ENCODE measurements at regions not wholly inside any gene's neighbourhood (a gene's known extent, or its start where the extent isn't known, plus 50 kb on each side); places are given as distances from the start of the nearest gene placed in this dataset.

GRCh38 chr20:47991875-47992488 lies 206.7 kb upstream of the SULF2 start:
- DNase-seq: no peak
- Histone ChIP-seq H3K27ac (no peak overlapping the region), H3K27me3 (ENCODE audit: insufficient read depth in 3 of 3, low read length in 2 of 3) (no peaks in the 10 kb centered on the region), H3K4me3 (no peak overlapping the region), H3K36me3 (ENCODE audit: insufficient read depth in 1 of 2, low read depth in 1 of 2) (no peaks in the 10 kb centered on the region), H3K9me3 (peaks cover 4% of the 10 kb centered on the region), H3K4me1 (no peaks in the 10 kb centered on the region)
- TF ChIP-seq, protein P1, sequence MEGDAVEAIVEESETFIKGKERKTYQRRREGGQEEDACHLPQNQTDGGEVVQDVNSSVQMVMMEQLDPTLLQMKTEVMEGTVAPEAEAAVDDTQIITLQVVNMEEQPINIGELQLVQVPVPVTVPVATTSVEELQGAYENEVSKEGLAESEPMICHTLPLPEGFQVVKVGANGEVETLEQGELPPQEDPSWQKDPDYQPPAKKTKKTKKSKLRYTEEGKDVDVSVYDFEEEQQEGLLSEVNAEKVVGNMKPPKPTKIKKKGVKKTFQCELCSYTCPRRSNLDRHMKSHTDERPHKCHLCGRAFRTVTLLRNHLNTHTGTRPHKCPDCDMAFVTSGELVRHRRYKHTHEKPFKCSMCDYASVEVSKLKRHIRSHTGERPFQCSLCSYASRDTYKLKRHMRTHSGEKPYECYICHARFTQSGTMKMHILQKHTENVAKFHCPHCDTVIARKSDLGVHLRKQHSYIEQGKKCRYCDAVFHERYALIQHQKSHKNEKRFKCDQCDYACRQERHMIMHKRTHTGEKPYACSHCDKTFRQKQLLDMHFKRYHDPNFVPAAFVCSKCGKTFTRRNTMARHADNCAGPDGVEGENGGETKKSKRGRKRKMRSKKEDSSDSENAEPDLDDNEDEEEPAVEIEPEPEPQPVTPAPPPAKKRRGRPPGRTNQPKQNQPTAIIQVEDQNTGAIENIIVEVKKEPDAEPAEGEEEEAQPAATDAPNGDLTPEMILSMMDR (IDR thresholded peaks at IDR 0.05): no peak
- ATAC-seq: no peak
- intact Hi-C loops (cut with DNase I): no loop called here
- 64 to 75% (median 65%) methylated on average over 9 of the region's 9 CpGs for WGBS, 3 donors

DNA sequence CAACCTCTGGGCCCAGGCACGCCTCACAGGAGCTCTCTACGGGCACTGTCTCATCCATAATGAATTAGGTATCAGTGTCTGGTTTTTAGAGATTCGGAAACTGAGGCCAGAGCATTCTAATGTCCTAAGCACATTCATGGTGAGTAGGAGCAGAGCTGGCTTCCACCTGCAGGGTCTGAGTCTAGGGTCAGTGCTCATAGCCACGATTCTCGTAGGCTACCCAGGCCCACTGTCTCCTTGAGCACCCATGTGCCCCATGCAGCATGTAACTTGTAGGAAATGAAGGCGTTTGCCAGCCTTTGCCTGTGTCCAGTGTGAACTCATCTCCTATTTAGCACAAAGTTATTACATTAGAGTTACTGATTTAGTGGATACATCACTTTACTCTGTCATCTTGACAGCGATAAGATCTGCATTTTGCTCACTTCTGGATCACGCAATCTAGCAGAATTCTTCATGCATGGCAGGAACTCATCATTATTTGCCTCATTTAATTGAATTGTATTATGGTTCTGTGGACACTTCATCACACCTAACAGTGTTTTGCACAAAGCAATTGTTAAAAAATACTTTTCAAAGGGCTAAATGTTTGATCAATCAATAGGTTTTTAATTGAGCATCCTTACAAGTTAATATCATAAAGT lies 205.3 kb upstream of the SULF2 start:
- H3K27ac ChIP-seq: no peak overlapping the region
- intact Hi-C loops (cut with DNase I): no loop called here
- 82 to 92% (median 87%) methylated on average over 8 of the region's 8 CpGs for WGBS, 3 donors
- no peaks in the 10 kb centered on the region for H3K36me3 ChIP-seq (ENCODE audit: insufficient read depth in 1 of 2, low read depth in 1 of 2)
- H3K4me3 ChIP-seq: no peak overlapping the region
- peaks cover 4% of the 10 kb centered on the region for H3K9me3 ChIP-seq
- TF ChIP-seq, protein P1 (IDR thresholded peaks at IDR 0.05): no peak
- H3K27me3 ChIP-seq (ENCODE audit: insufficient read depth in 3 of 3, low read length in 2 of 3): no peaks in the 10 kb centered on the region
- DNase-seq (no peak), ATAC-seq (no peak)
- H3K4me1 ChIP-seq: no peaks in the 10 kb centered on the region

DNA sequence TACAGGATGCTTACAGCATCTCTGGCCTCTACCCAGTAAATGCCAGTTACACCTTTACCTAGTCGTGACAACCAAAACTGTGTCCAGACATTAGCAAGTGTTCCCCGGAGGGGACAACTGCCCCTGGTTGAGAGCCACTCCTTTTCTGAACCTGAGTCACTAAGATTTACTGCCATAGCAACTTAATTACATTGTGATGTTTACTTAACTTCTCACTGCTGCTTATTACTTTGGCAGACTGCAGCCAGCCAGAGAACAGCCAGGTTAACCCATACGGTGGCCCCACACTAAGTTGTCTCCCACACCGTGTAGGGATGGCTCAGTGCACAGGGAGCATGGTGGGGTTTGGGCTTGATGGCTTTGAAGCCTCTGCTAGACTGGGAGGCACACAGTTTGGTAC lies 204.7 kb upstream of the SULF2 start:
- ATAC-seq (no peak), DNase-seq (no peak)
- Histone ChIP-seq H3K4me3 (no peak overlapping the region), H3K27me3 (ENCODE audit: insufficient read depth in 3 of 3, low read length in 2 of 3) (no peaks in the 10 kb centered on the region), H3K9me3 (peaks cover 4% of the 10 kb centered on the region), H3K4me1 (no peaks in the 10 kb centered on the region), H3K27ac (no peak overlapping the region), H3K36me3 (ENCODE audit: insufficient read depth in 1 of 2, low read depth in 1 of 2) (no peaks in the 10 kb centered on the region)
- TF ChIP-seq, protein P1 (IDR thresholded peaks at IDR 0.05): no peak
- 39 to 42% (median 41%) methylated on average over 4 of the region's 4 CpGs for WGBS, 3 donors
- intact Hi-C loops (cut with DNase I): no loop called here

GRCh38 chr20:47988676-47989075 lies 203.4 kb upstream of the SULF2 start:
- no peak for ATAC-seq
- no peaks in the 10 kb centered on the region for H3K27me3 ChIP-seq (ENCODE audit: insufficient read depth in 3 of 3, low read length in 2 of 3)
- H3K4me3 ChIP-seq: no peak overlapping the region
- no peak overlapping the region for H3K27ac ChIP-seq
- H3K36me3 ChIP-seq (ENCODE audit: insufficient read depth in 1 of 2, low read depth in 1 of 2): no peaks in the 10 kb centered on the region
- H3K4me1 ChIP-seq: no peaks in the 10 kb centered on the region
- 52 to 58% (median 57%) methylated on average over 4 of the region's 4 CpGs for WGBS, 3 donors
- intact Hi-C loops (cut with DNase I): no loop called here
- TF ChIP-seq, protein P1 (IDR thresholded peaks at IDR 0.05): no peak
- H3K9me3 ChIP-seq: peaks cover 4% of the 10 kb centered on the region
- no peak for DNase-seq
